HG02973 (cell line): ENCODE measurements at regions not wholly inside any gene's neighbourhood (a gene's known extent, or its start where the extent isn't known, plus 50 kb on each side); places are given as distances from the start of the nearest gene placed in this dataset.
"Not testable (repeated sequence)": the region's sequence is repeated elsewhere in the genome, so short reads cannot be mapped to it uniquely, and the experiment has no call there.

Experiments
- ATAC-seq: cut with Tn5 transposase; IDR thresholded peaks from one replicate; pipeline ENCODE4 v1.9.1; 2021; ENCODE audit warnings: moderate library complexity; ENCODE audit not compliant: unreplicated experiment

- no peak for ATAC-seq
These were observed 177.6 kb downstream of the STK31 start for GRCh38 chr7:23887660-23888059.

- no peak for ATAC-seq
These were observed 178.9 kb downstream of the STK31 start for GRCh38 chr7:23888958-23889357.

- no peak for ATAC-seq
These were observed 179.5 kb downstream of the STK31 start for GRCh38 chr7:23889566-23889965.

GRCh38 chr7:23892019-23892418 is 182.0 kb downstream of the STK31 start:
- ATAC-seq = no peak

GRCh38 chr7:23893176-23893941 is 183.3 kb downstream of the STK31 start:
- ATAC-seq = no peak

GRCh38 chr7:23893942-23894891 is 184.2 kb downstream of the STK31 start:
- ATAC-seq = no peak

- no peak for ATAC-seq
These were observed 185.0 kb downstream of the STK31 start for GRCh38 chr7:23894892-23895569.

GRCh38 chr7:23895666-23896096 is 185.7 kb downstream of the STK31 start:
- no peak for ATAC-seq

GRCh38 chr7:23898619-23899018 is 188.6 kb downstream of the STK31 start:
- ATAC-seq = no peak

GRCh38 chr7:23904901-23905300 is 194.9 kb downstream of the STK31 start:
- ATAC-seq = not testable (repeated sequence)

- ATAC-seq = no peak
These were observed 197.0 kb downstream of the STK31 start for GRCh38 chr7:23907012-23907411.

- no peak for ATAC-seq
These were observed 199.4 kb downstream of the STK31 start for GRCh38 chr7:23909426-23909825.

GRCh38 chr7:23912065-23912464 is 202.0 kb downstream of the STK31 start:
- no peak for ATAC-seq

- no peak for ATAC-seq
These were observed 203.0 kb downstream of the STK31 start for GRCh38 chr7:23913016-23913415.

GRCh38 chr7:23915236-23915635 is 205.2 kb downstream of the STK31 start:
- ATAC-seq = no peak

- ATAC-seq = no peak
These were observed 208.3 kb downstream of the STK31 start for GRCh38 chr7:23918286-23918685.

- ATAC-seq = no peak
These were observed 208.8 kb downstream of the STK31 start for GRCh38 chr7:23918856-23919255.

- ATAC-seq = no peak
These were observed 215.1 kb downstream of the STK31 start for GRCh38 chr7:23925088-23925487.

GRCh38 chr7:23927709-23928417 is 217.8 kb downstream of the STK31 start:
- no peak for ATAC-seq

- ATAC-seq = no peak
These were observed 218.4 kb downstream of the STK31 start for GRCh38 chr7:23928418-23928775.

- ATAC-seq = no peak
These were observed 220.3 kb downstream of the STK31 start for GRCh38 chr7:23930312-23930711.
